CD4-positive, alpha-beta T cell treated with Interleukin-6 for 4 hours (primary cell): ENCODE measurements at regions not wholly inside any gene's neighbourhood (a gene's known extent, or its start where the extent isn't known, plus 50 kb on each side); places are given as distances from the start of the nearest gene placed in this dataset.
"Not testable (repeated sequence)": the region's sequence is repeated elsewhere in the genome, so short reads cannot be mapped to it uniquely, and the experiment has no call there.

ENCODE experiments used
- DNase-seq: peaks from one replicate; pipeline ENCODE4 v3.0.0-alpha.2; 2020; ENCODE audit warnings: mixed read lengths

- DNase-seq = no peak
Measured at GRCh38 chr7:55304018-55304762, 60.9 kb upstream of the LANCL2 start.

- no peak for DNase-seq
Measured at GRCh38 chr7:55305135-55305534, 60.0 kb upstream of the LANCL2 start.

- DNase-seq = no peak
Measured at GRCh38 chr7:55306331-55306730, 58.8 kb upstream of the LANCL2 start.

GRCh38 chr7:55307123-55307916 lies 57.8 kb upstream of the LANCL2 start:
- DNase-seq = no peak

GRCh38 chr7:55308186-55308929 lies 56.8 kb upstream of the LANCL2 start:
- no peak for DNase-seq

GRCh38 chr7:55309040-55309991 lies 55.8 kb upstream of the LANCL2 start:
- peak; percentile 49 for DNase-seq

GRCh38 chr7:55310287-55311025 lies 54.7 kb upstream of the LANCL2 start:
- no peak for DNase-seq

GRCh38 chr7:55311892-55312291 lies 53.2 kb upstream of the LANCL2 start:
- not testable (repeated sequence) for DNase-seq

GRCh38 chr7:55313671-55314070 lies 51.5 kb upstream of the LANCL2 start:
- not testable (repeated sequence) for DNase-seq

- no peak for DNase-seq
Measured at GRCh38 chr7:55314967-55315366, 50.2 kb upstream of the LANCL2 start.
